Erythroblast (primary cell): ENCODE measurements at regions not wholly inside any gene's neighbourhood (a gene's known extent, or its start where the extent isn't known, plus 50 kb on each side); places are given as distances from the start of the nearest gene placed in this dataset.

ENCODE experiments used
- GATA1 ChIP-seq: IDR thresholded peaks from 2 replicates; pipeline ENCODE4 v1.6.1; 2011; ENCODE audit warnings: low read depth, mild to moderate bottlenecking, control low read depth, low read length, moderate library complexity
- POLR2A ChIP-seq: IDR thresholded peaks from 2 replicates; pipeline ENCODE4 v1.6.1; 2011; ENCODE audit warnings: mild to moderate bottlenecking, low read length

GRCh38 chr5:18236386-18236785 is 602.1 kb downstream of the TAF11L14 start:
- TF ChIP-seq POLR2A, result no peak
- TF ChIP-seq GATA1, result no peak
